Brain pericyte (primary cell): ENCODE measurements at regions not wholly inside any gene's neighbourhood (a gene's known extent, or its start where the extent isn't known, plus 50 kb on each side); places are given as distances from the start of the nearest gene placed in this dataset.

Source experiments
- DNase-seq: peaks from one replicate; pipeline ENCODE4 v3.0.0-alpha.2; 2012; ENCODE audit warnings: low read depth, low spot score

DNA sequence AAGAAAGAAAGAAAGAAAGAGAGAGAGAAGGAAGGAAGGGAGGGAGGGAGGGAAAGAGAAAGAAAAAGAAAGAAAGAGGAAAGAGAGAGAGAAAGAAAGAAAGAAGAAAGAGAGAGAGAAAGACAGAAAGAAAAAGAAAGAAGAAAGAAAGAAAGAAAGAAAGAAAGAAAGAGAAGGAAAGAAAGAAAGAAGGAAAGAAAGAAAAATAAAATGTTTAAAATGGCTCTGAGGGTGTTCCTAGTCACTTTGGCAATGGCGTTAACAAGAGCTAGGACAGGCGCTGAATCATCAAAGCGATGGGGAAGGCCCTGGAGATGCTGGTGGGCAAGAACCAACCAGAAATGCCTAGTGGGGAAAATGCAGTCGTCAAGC is 77.8 kb upstream of the GPC1 start:
- no peak for DNase-seq

GRCh38 chr2:240358080-240358479 is 77.4 kb upstream of the GPC1 start:
- DNase-seq = no peak

DNA sequence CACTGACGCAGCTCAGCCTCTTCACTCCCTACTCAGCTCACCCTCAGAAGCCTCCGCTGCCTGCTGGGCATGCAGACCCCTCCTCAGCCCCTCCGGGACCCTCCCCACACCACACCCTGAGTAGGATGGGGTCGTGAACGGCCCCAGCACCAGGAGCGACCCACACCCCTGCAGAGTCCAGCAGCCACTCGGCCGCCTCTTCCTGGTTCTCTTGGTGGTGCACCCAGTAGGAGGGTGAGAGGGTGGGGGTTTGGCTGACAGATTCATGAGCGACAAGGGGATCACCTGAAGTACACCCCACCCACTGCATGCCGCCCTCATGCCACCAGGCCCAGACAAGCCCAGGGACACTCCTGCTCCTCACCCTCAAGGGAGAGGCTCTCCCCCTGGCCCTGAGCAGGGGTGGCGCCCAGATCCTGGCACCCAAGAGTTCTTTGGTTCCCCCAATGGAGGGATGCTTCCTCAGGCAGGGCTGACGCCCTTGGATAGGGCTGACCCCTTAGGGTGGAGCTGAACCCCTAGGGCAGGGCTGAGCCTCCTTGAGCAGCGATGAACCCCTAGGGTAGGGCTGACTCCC is 76.6 kb upstream of the GPC1 start:
- no peak for DNase-seq

DNA sequence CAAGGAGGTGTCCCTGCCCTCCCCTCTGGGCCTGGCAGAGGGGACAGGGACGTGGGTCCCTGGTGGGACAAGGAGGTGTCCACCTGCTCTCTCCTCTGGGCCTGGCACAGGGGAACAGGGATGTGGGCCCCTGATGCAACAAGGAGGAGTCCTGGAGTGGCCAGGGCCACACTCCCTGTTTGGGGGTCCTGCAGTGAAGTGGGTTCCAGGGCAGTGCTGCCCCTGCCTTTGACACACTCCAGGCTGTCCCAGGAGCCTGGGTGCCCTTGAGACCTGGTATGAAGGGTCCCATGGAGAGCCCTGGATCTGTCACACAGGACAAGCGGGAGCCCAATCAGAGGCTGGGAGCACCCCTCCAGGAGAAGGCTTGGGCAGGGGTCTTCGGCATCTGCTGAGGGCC is 75.8 kb upstream of the GPC1 start:
- no peak for DNase-seq

GRCh38 chr2:240360645-240361475 is 74.6 kb upstream of the GPC1 start:
- no peak for DNase-seq

DNA sequence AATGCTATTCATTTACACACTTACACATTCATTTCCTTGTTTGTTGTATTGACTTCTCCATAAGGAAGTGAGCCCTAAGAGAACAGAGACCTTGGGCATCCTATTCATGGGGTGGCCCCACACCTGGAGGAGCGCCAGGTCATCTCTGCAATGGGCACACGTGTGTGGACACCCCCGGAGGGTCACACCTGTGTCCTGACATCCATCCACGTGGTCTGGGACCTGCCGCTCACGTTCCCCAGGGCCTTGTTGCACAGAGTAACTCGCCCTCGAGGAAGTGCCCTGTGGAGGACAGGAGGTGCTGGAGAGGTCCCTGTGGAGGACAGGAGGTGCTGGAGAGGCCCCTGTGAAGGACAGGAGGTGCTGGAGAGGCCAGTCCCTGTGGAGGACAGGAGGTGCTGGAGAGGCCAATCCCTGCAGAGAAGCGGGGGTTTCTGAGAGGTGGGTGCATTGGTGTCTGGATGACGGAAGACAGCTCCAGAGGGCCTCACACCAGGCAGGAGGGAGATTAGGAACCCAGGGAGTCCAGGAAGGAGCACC is 73.2 kb upstream of the GPC1 start:
- DNase-seq = no peak

DNA sequence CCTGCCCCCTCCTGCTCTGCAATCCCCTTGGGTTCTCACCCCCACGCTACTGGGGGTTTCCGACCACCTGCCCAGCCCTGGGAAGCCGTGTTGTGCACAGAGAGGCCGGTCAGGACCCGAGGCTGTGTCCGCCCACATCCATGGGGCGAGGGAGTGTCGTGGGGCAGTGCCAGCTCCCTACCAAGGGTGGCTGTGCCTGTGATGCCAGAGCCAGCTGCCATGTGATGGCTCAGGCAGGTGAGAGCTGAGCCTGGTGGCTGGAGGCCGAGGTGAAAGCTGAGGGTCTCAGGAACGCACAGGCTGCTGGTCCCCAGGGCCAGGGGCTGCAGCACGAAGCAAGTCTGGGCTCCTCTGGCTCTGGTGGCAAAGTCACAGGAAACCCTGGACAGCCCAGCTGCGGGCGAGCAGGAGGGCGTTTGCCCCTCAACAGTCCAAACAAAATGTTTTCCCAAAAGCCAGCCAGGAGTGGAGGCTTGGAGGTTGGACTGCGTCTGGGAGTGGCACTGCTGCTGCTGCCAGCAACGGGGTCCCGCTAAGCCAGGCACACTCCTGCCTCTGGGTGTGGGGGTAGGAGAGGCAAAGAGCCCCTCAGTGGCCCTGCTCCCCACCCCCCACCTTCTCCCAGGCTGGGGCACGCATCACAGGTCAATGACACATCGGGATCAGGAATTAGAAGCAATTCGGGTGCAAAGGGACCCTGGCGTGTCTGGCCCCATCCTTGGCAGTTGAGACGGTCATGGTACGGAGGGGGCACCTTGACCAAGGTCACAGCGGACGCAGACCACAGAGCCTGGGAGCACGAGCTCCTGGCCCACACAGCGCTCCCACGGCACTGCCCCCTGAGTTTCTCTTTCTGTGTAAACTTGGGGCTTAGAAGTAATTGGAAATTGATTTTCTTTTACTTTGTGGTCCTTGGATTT is 72.4 kb upstream of the GPC1 start:
- no peak for DNase-seq

- no peak for DNase-seq
These were observed 71.5 kb upstream of the GPC1 start for GRCh38 chr2:240363746-240364581.

GRCh38 chr2:240364582-240364960 is 70.9 kb upstream of the GPC1 start:
- no peak for DNase-seq

- no peak for DNase-seq
These were observed 70.3 kb upstream of the GPC1 start for GRCh38 chr2:240364961-240365775.

DNA sequence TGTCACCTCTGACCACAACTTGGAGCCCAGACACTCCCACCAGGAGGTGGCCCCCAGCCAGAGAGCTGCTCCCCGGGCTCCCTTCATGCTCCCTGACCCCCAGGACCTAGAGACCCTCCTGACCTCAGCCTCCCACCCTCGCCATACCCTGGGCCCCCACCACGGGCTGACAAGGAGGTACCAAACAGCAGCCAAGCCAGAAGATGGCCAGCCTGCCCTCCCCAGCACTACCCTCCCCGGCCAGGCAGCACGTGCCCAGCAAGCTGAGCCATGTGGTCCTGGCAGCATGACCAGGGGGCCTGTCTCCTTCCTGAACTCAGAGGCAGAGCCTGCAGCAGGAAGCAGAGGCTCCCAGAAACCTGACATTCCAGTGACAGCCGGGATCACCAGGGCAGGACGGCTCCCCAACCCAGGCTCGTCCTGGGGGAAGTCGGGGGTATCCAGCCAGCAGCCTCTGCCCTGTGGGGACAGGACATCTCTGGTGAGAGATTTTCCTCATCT is 69.4 kb upstream of the GPC1 start:
- no peak for DNase-seq

DNA sequence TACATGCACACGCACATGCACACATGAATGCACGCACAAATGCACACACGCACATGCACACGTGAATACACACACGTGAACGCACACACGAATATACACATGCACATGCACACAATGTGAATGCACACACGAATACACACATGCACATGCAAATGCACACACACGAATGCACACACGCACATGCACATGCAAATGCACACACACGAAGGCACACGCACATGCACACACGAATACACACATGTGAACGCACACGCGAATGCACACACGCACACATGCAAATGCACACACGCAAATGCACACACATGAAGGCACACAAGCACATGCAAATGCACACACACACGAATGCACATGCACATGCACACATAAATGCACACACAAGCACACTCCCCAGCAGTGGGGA is 68.6 kb upstream of the GPC1 start:
- DNase-seq = no peak

DNA sequence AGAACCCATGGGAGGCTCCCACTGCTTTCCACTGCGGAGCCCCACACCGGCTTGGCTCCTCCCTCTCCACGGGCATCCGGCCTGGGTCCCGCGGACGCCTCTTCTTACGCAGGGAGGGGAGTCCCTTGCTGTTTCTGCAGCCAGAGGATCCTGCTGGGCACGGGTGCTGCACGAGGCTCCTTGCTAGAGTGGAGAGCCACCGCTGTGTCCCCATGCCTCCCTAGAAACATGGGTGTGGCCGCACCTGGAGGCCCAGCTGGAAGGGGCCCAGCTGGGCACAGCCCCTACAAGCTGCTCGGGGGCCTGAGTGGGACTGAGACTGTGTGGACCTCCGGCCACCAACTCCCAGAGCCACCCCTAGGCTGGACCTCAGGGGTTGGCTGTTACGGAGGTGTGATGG is 67.7 kb upstream of the GPC1 start:
- DNase-seq = no peak

GRCh38 chr2:240368781-240369331 is 66.6 kb upstream of the GPC1 start:
- DNase-seq = no peak

GRCh38 chr2:240369335-240369734 is 66.1 kb upstream of the GPC1 start:
- DNase-seq = no peak

DNA sequence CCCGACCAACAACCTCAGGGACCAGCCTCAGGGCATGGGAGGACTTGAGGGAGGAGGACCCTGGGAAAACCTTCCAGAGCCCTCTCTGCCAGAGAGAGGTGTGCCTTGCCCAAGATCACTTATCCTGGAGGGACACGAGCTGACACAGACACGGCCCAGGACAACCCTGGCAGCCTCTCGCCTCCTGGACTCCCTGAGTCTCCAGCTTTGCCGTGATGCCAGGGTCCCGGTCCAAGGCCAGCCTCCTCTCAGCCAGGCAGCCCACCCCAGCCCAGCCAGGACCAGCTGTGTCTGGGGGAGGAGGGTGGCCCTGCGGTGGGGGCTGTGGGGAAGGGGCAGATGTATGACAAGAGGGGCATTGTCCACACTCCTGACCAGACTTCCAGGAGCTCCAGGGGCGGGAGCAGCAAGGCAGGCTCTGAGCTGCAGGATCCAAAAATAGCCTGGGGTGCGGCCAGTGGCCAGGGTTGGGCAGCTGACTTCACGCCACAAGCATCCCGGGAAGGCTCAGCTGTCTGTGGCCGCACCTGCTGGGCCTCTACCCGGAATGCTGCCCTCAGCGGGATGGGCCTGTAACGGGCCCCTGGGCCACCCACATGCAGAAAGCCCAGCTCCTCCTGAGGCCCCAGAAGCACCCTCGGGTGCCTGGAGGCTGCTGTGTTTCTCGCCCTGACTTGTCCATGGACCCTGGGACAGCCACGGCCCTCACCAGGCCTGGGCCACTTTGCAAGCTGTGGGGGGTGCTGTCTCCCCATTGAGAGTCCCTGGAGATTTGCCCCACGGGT is 65.5 kb upstream of the GPC1 start:
- no peak for DNase-seq

- DNase-seq = no peak
These were observed 64.1 kb upstream of the GPC1 start for GRCh38 chr2:240371129-240372000.

DNA sequence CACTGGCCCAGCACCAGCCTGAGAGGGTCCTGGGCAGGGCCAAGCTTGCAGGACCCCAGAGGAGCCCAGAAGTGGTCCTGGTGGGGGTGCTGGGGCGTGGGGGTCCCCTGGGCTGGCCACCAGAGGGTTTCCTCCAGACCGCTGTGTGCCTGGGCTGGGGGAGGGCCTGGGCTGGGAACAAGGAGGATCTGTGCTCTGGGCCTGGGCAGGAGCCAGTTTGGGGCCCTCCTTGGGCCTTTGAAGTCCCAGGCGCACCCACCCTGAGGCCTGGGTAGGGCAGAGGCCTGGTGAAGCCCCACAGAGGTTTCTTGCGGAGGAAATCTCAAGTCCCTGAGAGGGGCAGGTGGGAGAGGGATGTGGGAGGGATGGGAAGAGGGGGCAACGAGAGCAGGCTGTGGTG is 63.4 kb upstream of the GPC1 start:
- DNase-seq = no peak
